T-helper 9 cell (primary cell): ENCODE measurements at regions not wholly inside any gene's neighbourhood (a gene's known extent, or its start where the extent isn't known, plus 50 kb on each side); places are given as distances from the start of the nearest gene placed in this dataset.

Experiments
- DNase-seq: peaks from one replicate; pipeline ENCODE4 v3.0.0-alpha.2; 2020

GRCh38 chr20:24166412-24166811 is 177.8 kb upstream of the GGTLC1 start:
- no peak for DNase-seq

GRCh38 chr20:24166123-24166381 is 177.5 kb upstream of the GGTLC1 start:
- DNase-seq = no peak

- no peak for DNase-seq
Measured at GRCh38 chr20:24165301-24166122, 176.9 kb upstream of the GGTLC1 start.

DNA sequence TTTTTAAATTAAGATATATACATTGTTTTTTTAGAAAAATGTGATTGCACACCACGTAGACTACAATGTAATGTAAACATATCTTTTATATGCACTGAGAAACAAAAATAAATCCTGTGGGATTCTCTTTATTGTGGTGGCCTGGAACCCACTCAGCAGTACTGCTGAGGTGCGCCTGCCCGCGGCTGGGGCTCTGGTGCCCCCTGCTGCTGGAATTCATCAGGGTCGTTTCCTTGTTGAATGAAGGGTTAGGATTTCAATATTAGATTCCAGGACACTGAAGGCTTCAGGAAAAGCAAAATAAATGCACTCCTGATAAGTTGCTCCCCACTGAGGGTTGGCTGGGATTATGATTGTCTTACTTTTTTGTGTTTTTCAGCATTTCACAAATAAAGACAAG is 175.8 kb upstream of the GGTLC1 start:
- DNase-seq = peak; percentile 28

GRCh38 chr20:24163506-24163905 is 174.9 kb upstream of the GGTLC1 start:
- DNase-seq = no peak

- DNase-seq = no peak
Measured at GRCh38 chr20:24160563-24161281, 172.1 kb upstream of the GGTLC1 start.

- DNase-seq = no peak
Measured at GRCh38 chr20:24158281-24158680, 169.7 kb upstream of the GGTLC1 start.

GRCh38 chr20:24157213-24157612 is 168.6 kb upstream of the GGTLC1 start:
- DNase-seq = no peak

- DNase-seq = no peak
Measured at GRCh38 chr20:24153101-24154040, 164.8 kb upstream of the GGTLC1 start.

DNA sequence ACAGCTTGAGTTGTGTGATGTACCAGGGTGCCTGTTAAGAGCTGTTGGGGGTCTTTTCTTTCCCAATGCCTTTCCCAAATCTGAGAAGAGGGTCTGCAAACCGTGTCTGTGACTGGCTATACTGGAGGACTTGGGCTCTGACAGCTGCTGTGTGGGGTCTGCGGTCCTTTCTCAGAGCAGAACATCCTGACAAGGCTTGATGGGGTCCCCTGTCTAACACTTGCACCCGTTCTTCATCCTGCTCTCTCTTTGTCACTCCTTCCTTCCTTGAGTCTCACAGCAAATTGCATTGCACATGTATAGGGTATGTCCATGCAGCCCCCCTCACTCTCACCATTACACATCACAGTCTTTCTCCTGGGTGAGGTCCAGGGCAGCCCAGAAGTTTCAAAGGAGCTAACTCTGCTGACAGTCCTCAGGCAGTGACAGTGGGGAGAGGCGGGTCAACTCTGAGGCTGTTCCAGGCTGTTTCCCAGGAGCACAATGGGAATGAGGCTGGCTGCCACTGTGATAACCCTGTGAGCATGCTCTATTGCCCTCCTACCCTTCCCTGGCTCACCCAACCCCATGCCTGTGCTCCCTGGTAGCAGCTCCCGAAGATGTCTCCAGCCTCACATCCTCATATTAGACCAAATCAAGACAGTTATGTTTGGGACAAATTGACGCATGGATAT is 163.2 kb upstream of the GGTLC1 start:
- no peak for DNase-seq

DNA sequence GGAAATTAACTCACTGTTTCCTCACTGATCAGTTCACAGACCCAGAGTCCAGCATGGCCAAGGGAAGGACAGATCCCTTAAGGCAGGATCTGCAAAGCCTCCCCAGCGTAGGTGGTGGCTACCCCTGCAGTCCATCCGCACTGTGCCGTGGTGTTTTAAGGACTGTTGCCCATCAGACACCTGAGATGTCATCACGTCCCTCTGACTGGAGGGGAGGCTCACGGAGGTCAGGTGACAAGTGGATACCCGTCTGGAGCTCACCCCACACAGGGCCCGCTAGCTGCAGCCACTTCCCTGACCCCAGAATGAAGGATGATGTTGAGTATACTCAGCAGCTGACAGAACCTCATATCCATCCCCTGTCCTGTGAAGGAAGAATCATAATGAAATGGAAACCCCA is 161.8 kb upstream of the GGTLC1 start:
- no peak for DNase-seq

DNA sequence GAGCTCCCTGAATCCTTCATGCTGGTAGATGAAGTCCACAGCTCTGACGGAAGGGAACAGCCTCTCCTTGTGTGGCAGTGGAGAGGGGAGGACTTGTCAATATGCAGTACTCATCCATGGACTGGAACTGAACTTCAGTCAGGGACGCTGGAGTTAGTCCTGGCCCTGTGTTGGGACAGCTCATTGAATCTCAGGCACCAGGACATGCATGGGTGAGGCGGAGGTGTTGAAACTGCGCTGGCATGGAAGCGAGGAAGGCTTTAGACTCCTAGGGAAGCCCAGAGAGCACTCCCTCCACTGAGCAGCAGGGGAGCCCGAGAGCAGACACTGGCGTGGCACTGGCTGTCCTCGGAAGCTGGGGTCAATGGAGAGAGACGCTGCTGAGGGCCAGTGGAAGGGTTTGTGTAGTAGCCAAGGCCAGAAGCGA is 161.3 kb upstream of the GGTLC1 start:
- DNase-seq = no peak

DNA sequence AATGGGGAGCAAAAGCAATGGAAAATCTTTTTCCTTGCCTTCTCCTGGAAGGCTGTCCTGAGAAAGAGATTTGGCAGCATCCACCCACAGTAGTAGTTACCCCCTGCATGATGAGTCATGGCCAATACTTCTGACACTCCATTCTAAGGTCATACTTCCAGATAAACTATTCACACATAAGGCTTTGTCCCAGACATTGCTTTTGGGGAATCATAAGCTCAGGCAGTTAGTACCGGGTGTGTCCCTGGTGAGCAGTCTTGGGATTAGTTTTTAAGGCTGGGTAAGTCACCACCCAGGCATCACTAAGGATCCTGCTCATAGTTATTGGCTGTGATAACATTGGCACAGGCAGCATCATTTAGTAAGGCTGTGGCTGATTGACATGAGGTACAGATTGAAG is 160.6 kb upstream of the GGTLC1 start:
- DNase-seq = no peak

GRCh38 chr20:24148372-24148771 is 159.8 kb upstream of the GGTLC1 start:
- DNase-seq = no peak

DNA sequence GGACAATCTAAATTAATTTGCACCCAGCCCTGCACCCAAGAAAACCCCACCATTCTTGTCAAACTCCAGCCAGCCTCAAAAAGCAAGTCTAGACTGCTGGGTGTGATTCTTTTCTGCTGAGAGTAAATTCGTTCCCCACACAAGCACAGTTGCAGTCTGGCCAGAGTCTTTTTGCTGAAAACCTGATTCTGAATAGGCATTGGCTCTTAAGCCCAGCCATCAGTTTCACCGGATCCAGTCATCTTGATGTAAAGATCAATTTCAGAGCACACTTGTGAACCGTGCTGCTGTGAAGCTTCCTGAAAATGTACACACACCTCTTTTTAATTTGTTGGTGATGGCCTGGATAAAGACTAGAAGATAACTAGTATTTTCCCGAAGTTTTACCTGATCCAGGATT is 159.4 kb upstream of the GGTLC1 start:
- DNase-seq = no peak

DNA sequence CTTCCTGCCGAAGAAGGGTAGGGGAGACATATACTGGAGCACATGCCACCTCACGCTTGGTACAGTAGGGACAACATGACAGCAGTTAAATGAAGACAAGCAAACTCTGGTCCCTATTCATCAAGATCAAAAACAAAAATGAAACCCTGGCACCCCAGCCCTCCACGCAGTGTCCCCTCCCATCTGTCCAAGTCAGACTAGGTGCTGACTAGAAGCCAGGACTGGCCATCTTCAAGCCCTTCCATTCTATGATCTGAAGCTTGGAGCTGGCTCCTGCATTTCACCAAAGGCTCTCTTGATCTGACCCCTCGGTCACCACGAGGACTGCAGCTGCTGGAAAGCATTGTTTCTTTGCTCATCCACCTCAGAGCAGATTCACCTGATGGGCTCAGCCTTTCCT is 158.9 kb upstream of the GGTLC1 start:
- no peak for DNase-seq

DNA sequence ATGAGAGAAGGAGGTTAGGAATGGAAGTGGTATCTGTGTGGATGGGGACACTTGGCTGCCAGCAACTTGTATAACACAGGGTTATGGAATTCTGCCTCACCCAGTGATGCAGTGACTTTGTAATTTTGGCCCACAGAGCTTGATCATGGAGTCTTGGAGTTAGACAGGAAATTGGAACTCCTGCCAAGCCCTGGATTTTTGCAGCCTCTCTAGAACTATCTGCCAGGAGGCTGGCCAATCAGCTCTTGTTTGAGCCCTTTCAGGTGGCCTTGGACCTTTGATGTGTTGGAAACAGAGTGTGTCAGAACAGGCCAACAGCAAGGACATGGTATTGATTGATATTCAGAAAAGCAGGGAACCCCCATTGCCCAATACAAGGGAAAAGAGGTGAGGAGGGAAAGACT is 157.7 kb upstream of the GGTLC1 start:
- no peak for DNase-seq

DNA sequence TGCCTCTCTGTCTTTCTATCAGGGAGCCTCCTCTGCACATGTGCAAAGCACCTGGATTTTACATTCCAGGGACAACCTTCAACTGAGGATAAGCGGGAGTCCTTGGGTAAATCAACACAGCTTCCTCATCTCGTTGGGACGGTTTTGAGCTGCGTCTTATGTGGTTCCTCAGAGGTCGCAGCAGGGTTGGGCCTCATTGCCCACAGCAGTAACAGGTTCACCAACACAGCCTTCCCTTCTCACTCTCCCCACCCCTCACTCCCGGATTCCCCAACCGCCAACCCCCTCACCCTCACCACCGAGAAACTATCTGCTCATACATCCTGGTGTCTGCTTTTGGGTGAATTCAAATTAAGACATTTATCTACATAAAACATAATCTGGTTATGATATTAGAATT is 155.8 kb upstream of the GGTLC1 start:
- no peak for DNase-seq

- DNase-seq = no peak
Measured at GRCh38 chr20:24141111-24141510, 152.5 kb upstream of the GGTLC1 start.

GRCh38 chr20:24139846-24140245 is 151.3 kb upstream of the GGTLC1 start:
- DNase-seq = no peak

- DNase-seq = no peak
Measured at GRCh38 chr20:24138951-24139350, 150.4 kb upstream of the GGTLC1 start.

- no peak for DNase-seq
Measured at GRCh38 chr20:24138196-24138857, 149.7 kb upstream of the GGTLC1 start.
